ENCODE measurements at regions not wholly inside any gene's neighbourhood (a gene's known extent, or its start where the extent isn't known, plus 50 kb on each side); places are given as distances from the start of the nearest gene placed in this dataset.
"Not testable (repeated sequence)": the region's sequence is repeated elsewhere in the genome, so short reads cannot be mapped to it uniquely, and the experiment has no call there.

GRCh38 chr3:96478496-96478895, 335.9 kb upstream of the EPHA6 start:
- no peaks in the 10 kb centered on the region for H3K36me3 ChIP-seq
- no peak overlapping the region for H3K4me3 ChIP-seq
- no peak for DNase-seq
- no peaks in the 10 kb centered on the region for H3K27me3 ChIP-seq
- H3K27ac ChIP-seq, result no peak overlapping the region
- no peaks in the 10 kb centered on the region for H3K4me1 ChIP-seq
- no peaks in the 10 kb centered on the region for H3K9me3 ChIP-seq
- no peak for TF ChIP-seq POLR2A (IDR thresholded peaks at IDR 0.05)
- TF ChIP-seq CTCF (IDR thresholded peaks at IDR 0.05), result no peak

GRCh38 chr3:96480881-96481280, 333.5 kb upstream of the EPHA6 start:
- Histone ChIP-seq H3K4me3 (no peak overlapping the region), H3K9me3 (no peaks in the 10 kb centered on the region), H3K27me3 (no peaks in the 10 kb centered on the region), H3K36me3 (no peaks in the 10 kb centered on the region), H3K4me1 (no peaks in the 10 kb centered on the region), H3K27ac (no peak overlapping the region)
- no peak for DNase-seq
- TF ChIP-seq POLR2A (IDR thresholded peaks at IDR 0.05) (no peak), CTCF (IDR thresholded peaks at IDR 0.05) (no peak)

- DNase-seq, H3K27me3 ChIP-seq, H3K9me3 ChIP-seq, H3K4me3 ChIP-seq, H3K27ac ChIP-seq, H3K36me3 ChIP-seq, H3K4me1 ChIP-seq: not testable (repeated sequence)
Measured at GRCh38 chr3:96483191-96483590, 331.2 kb upstream of the EPHA6 start.

GRCh38 chr3:96483781-96484180, 330.6 kb upstream of the EPHA6 start:
- H3K36me3 ChIP-seq, result no peaks in the 10 kb centered on the region
- H3K4me3 ChIP-seq, result no peak overlapping the region
- DNase-seq, result no peak
- H3K9me3 ChIP-seq, result no peaks in the 10 kb centered on the region
- H3K27me3 ChIP-seq, result no peaks in the 10 kb centered on the region
- H3K4me1 ChIP-seq, result no peaks in the 10 kb centered on the region
- H3K27ac ChIP-seq, result no peak overlapping the region
- TF ChIP-seq POLR2A (IDR thresholded peaks at IDR 0.05), result no peak
- TF ChIP-seq CTCF (IDR thresholded peaks at IDR 0.05), result no peak

- Histone ChIP-seq H3K4me1 (no peaks in the 10 kb centered on the region), H3K36me3 (no peaks in the 10 kb centered on the region), H3K4me3 (no peak overlapping the region), H3K27me3 (no peaks in the 10 kb centered on the region), H3K27ac (no peak overlapping the region), H3K9me3 (no peaks in the 10 kb centered on the region)
- TF ChIP-seq POLR2A (IDR thresholded peaks at IDR 0.05) (no peak), CTCF (IDR thresholded peaks at IDR 0.05) (no peak)
- no peak for DNase-seq
Measured at GRCh38 chr3:96488708-96489107, 325.7 kb upstream of the EPHA6 start.

GRCh38 chr3:96491023-96491422, 323.4 kb upstream of the EPHA6 start:
- DNase-seq, result no peak
- no peak overlapping the region for H3K27ac ChIP-seq
- no peak overlapping the region for H3K4me3 ChIP-seq
- TF ChIP-seq CTCF (IDR thresholded peaks at IDR 0.05) (no peak), POLR2A (IDR thresholded peaks at IDR 0.05) (no peak)
- H3K36me3 ChIP-seq, result no peaks in the 10 kb centered on the region
- peaks cover 0 to 3% (median 0%) of the 10 kb centered on the region in 4 donors for H3K9me3 ChIP-seq
- no peaks in the 10 kb centered on the region for H3K27me3 ChIP-seq
- H3K4me1 ChIP-seq, result no peaks in the 10 kb centered on the region

Data from Peyer's patch (tissue), 4 donors.